K562 (cell line): ENCODE measurements at regions not wholly inside any gene's neighbourhood (a gene's known extent, or its start where the extent isn't known, plus 50 kb on each side); places are given as distances from the start of the nearest gene placed in this dataset.

Experiments
- ATAC-seq: fragments of 200-7000 bp; cut with Tn5 transposase; 3 replicates; pipeline ENCODE4 v1.9.1; 2020; ENCODE audit warnings: moderate library complexity
- BruUV-seq: library from RNA; stranded (reverse); fragments of 400-500 nt; replicated peaks from 2 replicates; lab custom pipeline; 2021; lab: Mats Ljungman, UMichigan
- CTCF ChIA-PET: fragments of 300-600 bp; formaldehyde crosslinking; extraction: SDS; loops from one replicate; lab custom pipeline; 2021; ENCODE audit warnings: low intra/inter-chr PET ratio; lab: Yijun Ruan, JAX
- POLR2A ChIA-PET: fragments of 300-600, 350-650 bp; sonication (Branson Sonifier 250); formaldehyde crosslinking; extraction: SDS; loops from one replicate; lab custom pipeline; 2021; ENCODE audit warnings: antibody characterized with exemption, inconsistent platforms; lab: Yijun Ruan, JAX
- DNase-seq, 4 experiments: peaks; one replicate each; pipeline versions ENCODE4 v3.0.0 to v3.0.0-alpha.2; 2011 to 2018; ENCODE audit warnings: low spot score in 3 of 4, mixed read lengths in 3 of 4; ENCODE audit errors: extremely low read depth in 1 of 4
- FAIRE-seq: peaks from 2 replicates; lab custom pipeline; 2011; peaks lifted over from hg19 to GRCh38; lab: Jason Lieb, UNC
- H2AFZ ChIP-seq: 2 replicates; pipeline ENCODE4 v1.6.0; 2011; ENCODE audit warnings: low read depth, low read length, control low read depth, inconsistent platforms
- H3K27ac ChIP-seq: fragments of 200-600 bp; 3 replicates; pipeline ENCODE4 v1.8.0; 2011; ENCODE audit warnings: low read depth, mild to moderate bottlenecking, control low read depth, inconsistent platforms, low read length, moderate library complexity, mixed read lengths; ENCODE audit errors: extremely low read depth
- H3K27me3 ChIP-seq, 2 experiments: fragments of 300-600 bp in 1 of 2; 2 replicates in 1 of 2; 3 replicates in 1 of 2; pipeline versions ENCODE4 v1.6.0 to v1.8.0; 2011; ENCODE audit warnings: inconsistent platforms in 2 of 2, low read length in 2 of 2, mild to moderate bottlenecking in 1 of 2, mixed read lengths in 1 of 2, moderate library complexity in 1 of 2; ENCODE audit not compliant: control insufficient read depth in 2 of 2, insufficient read depth in 2 of 2
- H3K36me3 ChIP-seq: fragments of 300-600 bp; 3 replicates; pipeline ENCODE4 v1.8.0; 2011; ENCODE audit warnings: mild to moderate bottlenecking, low read length, inconsistent platforms; ENCODE audit not compliant: control insufficient read depth, insufficient read depth
- H3K4me1 ChIP-seq, 2 experiments: fragments of 200-600 bp in 1 of 2; replicated peaks in 1 of 2; 2 replicates in 1 of 2; 3 replicates in 1 of 2; pipeline versions ENCODE4 v1.5.1 to v1.8.0; 2011; ENCODE audit warnings: inconsistent platforms in 2 of 2, low read length in 2 of 2, mild to moderate bottlenecking in 1 of 2, mixed read lengths in 1 of 2, moderate library complexity in 1 of 2; ENCODE audit not compliant: control insufficient read depth in 2 of 2, insufficient read depth in 2 of 2
- H3K4me2 ChIP-seq: 2 replicates; pipeline ENCODE4 v1.6.1; 2011; ENCODE audit warnings: low read length, control low read depth, inconsistent platforms, mixed read lengths; ENCODE audit not compliant: insufficient read depth
- H3K4me3 ChIP-seq: fragments of 200-600 bp; sonication (generic), shearing (Covaris generic); 2 replicates; pipeline ENCODE4 v1.5.1; 2016; ENCODE audit warnings: control low read depth, inconsistent platforms
- H3K79me2 ChIP-seq: fragments of 200-600 bp; 3 replicates; pipeline ENCODE4 v1.8.0; 2011; ENCODE audit warnings: low read length, inconsistent platforms; ENCODE audit not compliant: control insufficient read depth, insufficient read depth
- H3K9ac ChIP-seq, 2 experiments: 2 replicates each; pipeline versions ENCODE4 v1.6.0 to v1.6.1; 2011; ENCODE audit warnings: low read depth in 2 of 2, low read length in 2 of 2, control low read depth in 1 of 2, inconsistent platforms in 1 of 2, mild to moderate bottlenecking in 1 of 2, mixed read lengths in 1 of 2; ENCODE audit not compliant: insufficient read depth in 1 of 2
- H3K9me1 ChIP-seq: one replicate; pipeline ENCODE4 v1.6.0; 2011; ENCODE audit warnings: inconsistent platforms, mild to moderate bottlenecking, low read length, moderate library complexity; ENCODE audit not compliant: control insufficient read depth, insufficient read depth
- H3K9me3 ChIP-seq: replicated peaks from 2 replicates; pipeline ENCODE4 v1.5.1; 2011; ENCODE audit warnings: low read depth, low read length, inconsistent platforms; ENCODE audit not compliant: control insufficient read depth, insufficient read depth
- H4K20me1 ChIP-seq: replicated peaks from 2 replicates; pipeline ENCODE4 v1.6.1; 2011; ENCODE audit warnings: low read length, inconsistent platforms, mixed read lengths; ENCODE audit not compliant: control insufficient read depth, insufficient read depth
- DDX20 ChIP-seq: fragments of 450-650 bp; IDR thresholded peaks from 2 replicates; pipeline ENCODE4 v1.6.1; 2016; ENCODE audit warnings: missing genetic modification characterization, low read depth, mild to moderate bottlenecking, missing compliant biosample characterization, moderate library complexity
- EP400 ChIP-seq: fragments of 450-650 bp; IDR thresholded peaks from 2 replicates; pipeline ENCODE4 v1.6.1; 2017; ENCODE audit warnings: antibody characterized with exemption, mild to moderate bottlenecking, moderate library complexity
- MXI1 ChIP-seq: IDR thresholded peaks from 2 replicates; pipeline ENCODE4 v1.6.1; 2011; ENCODE audit warnings: low read depth, mild to moderate bottlenecking, improper control_type of control experiment, low read length
- SAFB2 ChIP-seq: fragments of 200-400 bp; formaldehyde crosslinking; IDR thresholded peaks from 2 replicates; pipeline ENCODE4 v1.6.1; 2018; ENCODE audit warnings: borderline replicate concordance, low read length, low read depth, moderate library complexity; ENCODE audit not compliant: severe bottlenecking
- YBX1 ChIP-seq: fragments of 450-650 bp; IDR thresholded peaks from 2 replicates; pipeline ENCODE4 v1.7.1; 2016; ENCODE audit warnings: mild to moderate bottlenecking
- ZBTB1 ChIP-seq: sonication (generic); formaldehyde crosslinking; IDR thresholded peaks from 2 replicates; pipeline ENCODE4 v1.8.1; 2023; ENCODE audit warnings: missing genetic modification reagents, low read depth, mild to moderate bottlenecking, borderline replicate concordance
- ZEB2 ChIP-seq: fragments of 450-650 bp; IDR thresholded peaks from 2 replicates; pipeline ENCODE4 v1.6.1; 2016
- ZNF408 ChIP-seq: fragments of 250-450 bp; sonication (Bioruptor Pico); IDR thresholded peaks from 2 replicates; pipeline ENCODE4 v1.4.0; 2020; ENCODE audit warnings: low read depth, mild to moderate bottlenecking, moderate library complexity
- WGBS: fragments of 100-300 bp; shearing (Covaris generic); methylation state at CpG from one replicate; pipeline ENCODE4 v1.1.6; 2016; ENCODE audit warnings: low coverage, mixed read lengths; ENCODE audit not compliant: insufficient coverage; ENCODE audit errors: missing lambda C conversion rate; 5-methylcytosine and 5-hydroxymethylcytosine counted together
- in situ Hi-C: fragments of 300-500 bp; cut with MboI; formaldehyde crosslinking; loops from 4 replicates; pipeline ENCODE4 v1.15.0; 2018; ENCODE audit warnings: inconsistent platforms, mixed read lengths
- intact Hi-C: fragments of 100-400 bp; cut with micrococcal nuclease; formaldehyde crosslinking; loops from 2 replicates; pipeline ENCODE4 v1.14.2; 2022
- TF ChIP-seq, protein P1 (sequence below): fragments of 150-350 bp; IDR thresholded peaks from 2 replicates; pipeline ENCODE4 v1.6.1; 2014; ENCODE audit warnings: low read depth, mild to moderate bottlenecking, low read length, borderline replicate concordance
- TF ChIP-seq, protein P2 (sequence below): fragments of 450-650 bp; IDR thresholded peaks from 2 replicates; pipeline ENCODE4 v1.6.1; 2016; ENCODE audit warnings: antibody characterized with exemption
- TF ChIP-seq, protein P3 (sequence below): IDR thresholded peaks from 3 replicates; pipeline ENCODE4 v1.6.1; 2011; ENCODE audit warnings: borderline replicate concordance, mild to moderate bottlenecking, moderate library complexity; ENCODE audit not compliant: insufficient read length; ENCODE audit errors: extremely low read depth

DNA sequence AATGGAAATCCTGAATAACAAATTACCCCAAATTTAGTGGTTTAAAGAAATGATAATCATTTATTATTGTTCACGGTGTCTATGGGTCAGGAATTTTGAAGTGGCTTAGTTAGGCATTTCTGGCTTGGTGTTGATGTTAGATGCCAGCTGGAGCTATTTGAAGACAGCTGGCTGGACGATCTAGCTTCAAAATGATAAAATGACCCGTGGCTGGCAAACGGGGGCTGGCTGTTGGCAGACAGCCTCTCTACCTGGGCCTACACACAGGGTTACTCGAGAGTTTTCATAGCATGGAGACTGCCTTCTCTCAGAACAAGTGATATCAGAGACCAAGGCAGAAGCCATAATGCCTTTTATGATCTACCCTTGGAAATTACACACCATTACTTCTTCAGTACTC is 285.2 kb downstream of the METTL15 start:
- no peaks in the 10 kb centered on the region for H3K9me3 ChIP-seq
- H3K4me1 ChIP-seq = no peaks in the 10 kb centered on the region
- WGBS = 0% methylated on average over 5 of the region's 5 CpGs
- FAIRE-seq = no peak
- H3K4me3 ChIP-seq = no peak overlapping the region
- no peak for DNase-seq
- no peak overlapping the region for H2AFZ ChIP-seq
- no peaks in the 10 kb centered on the region for H4K20me1 ChIP-seq
- POLR2A ChIA-PET = no interaction called here
- no peaks in the 10 kb centered on the region for H3K27me3 ChIP-seq
- CTCF ChIA-PET = no interaction called here
- no peaks in the 10 kb centered on the region for H3K79me2 ChIP-seq
- in situ Hi-C loops (no loop called here), intact Hi-C loops (no loop called here)
- BruUV-seq = no TSS peak
- H3K9ac ChIP-seq = no peak overlapping the region
- no peak for ATAC-seq
- no peaks in the 10 kb centered on the region for H3K9me1 ChIP-seq
- no peaks in the 10 kb centered on the region for H3K36me3 ChIP-seq
- H3K27ac ChIP-seq = no peak overlapping the region
- no peak overlapping the region for H3K4me2 ChIP-seq
- TF ChIP-seq, protein P1, sequence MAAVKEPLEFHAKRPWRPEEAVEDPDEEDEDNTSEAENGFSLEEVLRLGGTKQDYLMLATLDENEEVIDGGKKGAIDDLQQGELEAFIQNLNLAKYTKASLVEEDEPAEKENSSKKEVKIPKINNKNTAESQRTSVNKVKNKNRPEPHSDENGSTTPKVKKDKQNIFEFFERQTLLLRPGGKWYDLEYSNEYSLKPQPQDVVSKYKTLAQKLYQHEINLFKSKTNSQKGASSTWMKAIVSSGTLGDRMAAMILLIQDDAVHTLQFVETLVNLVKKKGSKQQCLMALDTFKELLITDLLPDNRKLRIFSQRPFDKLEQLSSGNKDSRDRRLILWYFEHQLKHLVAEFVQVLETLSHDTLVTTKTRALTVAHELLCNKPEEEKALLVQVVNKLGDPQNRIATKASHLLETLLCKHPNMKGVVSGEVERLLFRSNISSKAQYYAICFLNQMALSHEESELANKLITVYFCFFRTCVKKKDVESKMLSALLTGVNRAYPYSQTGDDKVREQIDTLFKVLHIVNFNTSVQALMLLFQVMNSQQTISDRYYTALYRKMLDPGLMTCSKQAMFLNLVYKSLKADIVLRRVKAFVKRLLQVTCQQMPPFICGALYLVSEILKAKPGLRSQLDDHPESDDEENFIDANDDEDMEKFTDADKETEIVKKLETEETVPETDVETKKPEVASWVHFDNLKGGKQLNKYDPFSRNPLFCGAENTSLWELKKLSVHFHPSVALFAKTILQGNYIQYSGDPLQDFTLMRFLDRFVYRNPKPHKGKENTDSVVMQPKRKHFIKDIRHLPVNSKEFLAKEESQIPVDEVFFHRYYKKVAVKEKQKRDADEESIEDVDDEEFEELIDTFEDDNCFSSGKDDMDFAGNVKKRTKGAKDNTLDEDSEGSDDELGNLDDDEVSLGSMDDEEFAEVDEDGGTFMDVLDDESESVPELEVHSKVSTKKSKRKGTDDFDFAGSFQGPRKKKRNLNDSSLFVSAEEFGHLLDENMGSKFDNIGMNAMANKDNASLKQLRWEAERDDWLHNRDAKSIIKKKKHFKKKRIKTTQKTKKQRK = no peak
- TF ChIP-seq, protein P2, sequence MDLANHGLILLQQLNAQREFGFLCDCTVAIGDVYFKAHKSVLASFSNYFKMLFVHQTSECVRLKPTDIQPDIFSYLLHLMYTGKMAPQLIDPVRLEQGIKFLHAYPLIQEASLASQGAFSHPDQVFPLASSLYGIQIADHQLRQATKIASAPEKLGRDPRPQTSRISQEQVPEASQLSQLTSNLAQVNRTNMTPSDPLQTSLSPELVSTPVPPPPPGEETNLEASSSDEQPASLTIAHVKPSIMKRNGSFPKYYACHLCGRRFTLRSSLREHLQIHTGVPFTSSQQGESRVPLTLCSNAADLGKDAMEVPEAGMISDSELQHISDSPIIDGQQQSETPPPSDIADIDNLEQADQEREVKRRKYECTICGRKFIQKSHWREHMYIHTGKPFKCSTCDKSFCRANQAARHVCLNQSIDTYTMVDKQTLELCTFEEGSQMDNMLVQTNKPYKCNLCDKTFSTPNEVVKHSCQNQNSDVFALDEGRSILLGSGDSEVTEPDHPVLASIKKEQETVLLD = no peak
- TF ChIP-seq ZNF408 = no peak
- no peak for TF ChIP-seq ZBTB1
- no peak for TF ChIP-seq SAFB2
- TF ChIP-seq DDX20 (tag) = no peak
- TF ChIP-seq EP400 = no peak
- TF ChIP-seq ZEB2 = no peak
- TF ChIP-seq MXI1 = no peak
- no peak for TF ChIP-seq YBX1
- TF ChIP-seq, protein P3, sequence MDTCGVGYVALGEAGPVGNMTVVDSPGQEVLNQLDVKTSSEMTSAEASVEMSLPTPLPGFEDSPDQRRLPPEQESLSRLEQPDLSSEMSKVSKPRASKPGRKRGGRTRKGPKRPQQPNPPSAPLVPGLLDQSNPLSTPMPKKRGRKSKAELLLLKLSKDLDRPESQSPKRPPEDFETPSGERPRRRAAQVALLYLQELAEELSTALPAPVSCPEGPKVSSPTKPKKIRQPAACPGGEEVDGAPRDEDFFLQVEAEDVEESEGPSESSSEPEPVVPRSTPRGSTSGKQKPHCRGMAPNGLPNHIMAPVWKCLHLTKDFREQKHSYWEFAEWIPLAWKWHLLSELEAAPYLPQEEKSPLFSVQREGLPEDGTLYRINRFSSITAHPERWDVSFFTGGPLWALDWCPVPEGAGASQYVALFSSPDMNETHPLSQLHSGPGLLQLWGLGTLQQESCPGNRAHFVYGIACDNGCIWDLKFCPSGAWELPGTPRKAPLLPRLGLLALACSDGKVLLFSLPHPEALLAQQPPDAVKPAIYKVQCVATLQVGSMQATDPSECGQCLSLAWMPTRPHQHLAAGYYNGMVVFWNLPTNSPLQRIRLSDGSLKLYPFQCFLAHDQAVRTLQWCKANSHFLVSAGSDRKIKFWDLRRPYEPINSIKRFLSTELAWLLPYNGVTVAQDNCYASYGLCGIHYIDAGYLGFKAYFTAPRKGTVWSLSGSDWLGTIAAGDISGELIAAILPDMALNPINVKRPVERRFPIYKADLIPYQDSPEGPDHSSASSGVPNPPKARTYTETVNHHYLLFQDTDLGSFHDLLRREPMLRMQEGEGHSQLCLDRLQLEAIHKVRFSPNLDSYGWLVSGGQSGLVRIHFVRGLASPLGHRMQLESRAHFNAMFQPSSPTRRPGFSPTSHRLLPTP = no peak
